ENCODE measurements at regions not wholly inside any gene's neighbourhood (a gene's known extent, or its start where the extent isn't known, plus 50 kb on each side); places are given as distances from the start of the nearest gene placed in this dataset.

DNA sequence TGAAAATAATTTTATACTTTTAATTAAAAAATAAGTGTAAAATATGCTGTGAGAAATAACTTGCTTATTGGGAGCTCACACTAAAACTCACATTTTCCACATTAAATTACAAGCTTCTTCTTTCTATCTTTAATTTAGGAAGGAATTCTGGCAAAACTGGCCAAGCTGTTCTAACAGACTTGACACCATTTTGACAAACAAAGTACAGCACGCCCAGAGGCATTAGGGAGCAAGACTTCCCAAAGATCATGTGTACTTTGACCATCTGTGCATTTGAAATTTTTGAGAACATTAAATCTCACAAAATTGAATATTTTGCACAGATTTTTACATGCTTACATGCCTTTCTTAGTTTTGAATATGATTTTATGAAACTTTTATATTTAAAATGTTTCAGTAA is 1288.4 kb upstream of the CADM2 start:
- TF ChIP-seq, protein P1, sequence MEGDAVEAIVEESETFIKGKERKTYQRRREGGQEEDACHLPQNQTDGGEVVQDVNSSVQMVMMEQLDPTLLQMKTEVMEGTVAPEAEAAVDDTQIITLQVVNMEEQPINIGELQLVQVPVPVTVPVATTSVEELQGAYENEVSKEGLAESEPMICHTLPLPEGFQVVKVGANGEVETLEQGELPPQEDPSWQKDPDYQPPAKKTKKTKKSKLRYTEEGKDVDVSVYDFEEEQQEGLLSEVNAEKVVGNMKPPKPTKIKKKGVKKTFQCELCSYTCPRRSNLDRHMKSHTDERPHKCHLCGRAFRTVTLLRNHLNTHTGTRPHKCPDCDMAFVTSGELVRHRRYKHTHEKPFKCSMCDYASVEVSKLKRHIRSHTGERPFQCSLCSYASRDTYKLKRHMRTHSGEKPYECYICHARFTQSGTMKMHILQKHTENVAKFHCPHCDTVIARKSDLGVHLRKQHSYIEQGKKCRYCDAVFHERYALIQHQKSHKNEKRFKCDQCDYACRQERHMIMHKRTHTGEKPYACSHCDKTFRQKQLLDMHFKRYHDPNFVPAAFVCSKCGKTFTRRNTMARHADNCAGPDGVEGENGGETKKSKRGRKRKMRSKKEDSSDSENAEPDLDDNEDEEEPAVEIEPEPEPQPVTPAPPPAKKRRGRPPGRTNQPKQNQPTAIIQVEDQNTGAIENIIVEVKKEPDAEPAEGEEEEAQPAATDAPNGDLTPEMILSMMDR (conservative IDR thresholded peaks at IDR 0.05; ENCODE audit: low read length) = no peak
- TF ChIP-seq EZH2phosphoT487 (IDR thresholded peaks at IDR 0.05; ENCODE audit: borderline replicate concordance) = no peak
